ENCODE measurements at regions not wholly inside any gene's neighbourhood (a gene's known extent, or its start where the extent isn't known, plus 50 kb on each side); places are given as distances from the start of the nearest gene placed in this dataset.

GRCh38 chr16:80122115-80122514 is 418.7 kb upstream of the DYNLRB2 start:
- H3K27me3 ChIP-seq (ENCODE audit: low read length) = no peaks in the 10 kb centered on the region
- no peak overlapping the region for H3K4me3 ChIP-seq (ENCODE audit: insufficient read depth, low read length, poor library complexity, severe bottlenecking)
- no peak overlapping the region for H3K4me2 ChIP-seq (ENCODE audit: low read depth, low read length, poor library complexity, severe bottlenecking)

GRCh38 chr16:80121522-80121909 is 419.3 kb upstream of the DYNLRB2 start:
- Histone ChIP-seq H4K20me1 (ENCODE audit: low read depth, low read length) (no peaks in the 10 kb centered on the region), H3K36me3 (ENCODE audit: low read length) (no peaks in the 10 kb centered on the region), H3K79me2 (ENCODE audit: insufficient read depth, low read length) (no peaks in the 10 kb centered on the region), H3K9me3 (ENCODE audit: insufficient read depth, low read length) (no peaks in the 10 kb centered on the region), H3K27me3 (ENCODE audit: low read length) (no peaks in the 10 kb centered on the region), H3K4me3 (ENCODE audit: insufficient read depth, low read length, poor library complexity, severe bottlenecking) (no peak overlapping the region), H3K4me2 (ENCODE audit: low read depth, low read length, poor library complexity, severe bottlenecking) (no peak overlapping the region), H3K9me2 (replicated peaks; ENCODE audit: insufficient read depth, low read length) (no peaks in the 10 kb centered on the region), H3F3A (ENCODE audit: insufficient read depth) (no peaks in the 10 kb centered on the region), H2AFZ (ENCODE audit: low read depth, low read length, severe bottlenecking) (no peak overlapping the region), H3K27ac (ENCODE audit: low read depth, low read length) (no peak overlapping the region), H3K9ac (ENCODE audit: low read length) (no peak overlapping the region)
- TF ChIP-seq EZH2phosphoT487 (conservative IDR thresholded peaks at IDR 0.05; ENCODE audit: low read length) = no peak
- TF ChIP-seq CTCF (IDR thresholded peaks at IDR 0.05; ENCODE audit: insufficient read depth, low read length, poor library complexity, severe bottlenecking) = no peak

More at GRCh38 chr16:80122115-80122514, 418.7 kb upstream of the DYNLRB2 start:
- H4K20me1 ChIP-seq (ENCODE audit: low read depth, low read length) = no peaks in the 10 kb centered on the region
- no peak overlapping the region for H3K9ac ChIP-seq (ENCODE audit: low read length)
- no peaks in the 10 kb centered on the region for H3K36me3 ChIP-seq (ENCODE audit: low read length)
- H2AFZ ChIP-seq (ENCODE audit: low read depth, low read length, severe bottlenecking) = no peak overlapping the region
- no peaks in the 10 kb centered on the region for H3K9me2 ChIP-seq (replicated peaks; ENCODE audit: insufficient read depth, low read length)
- no peak for TF ChIP-seq EZH2phosphoT487 (conservative IDR thresholded peaks at IDR 0.05; ENCODE audit: low read length)
- TF ChIP-seq CTCF (IDR thresholded peaks at IDR 0.05; ENCODE audit: insufficient read depth, low read length, poor library complexity, severe bottlenecking) = no peak
- no peaks in the 10 kb centered on the region for H3F3A ChIP-seq (ENCODE audit: insufficient read depth)
- no peaks in the 10 kb centered on the region for H3K9me3 ChIP-seq (ENCODE audit: insufficient read depth, low read length)
- H3K27ac ChIP-seq (ENCODE audit: low read depth, low read length) = no peak overlapping the region
- H3K79me2 ChIP-seq (ENCODE audit: insufficient read depth, low read length) = no peaks in the 10 kb centered on the region

GRCh38 chr16:80120899-80121521 is 419.8 kb upstream of the DYNLRB2 start:
- Histone ChIP-seq H3K9ac (ENCODE audit: low read length) (no peak overlapping the region), H4K20me1 (ENCODE audit: low read depth, low read length) (no peaks in the 10 kb centered on the region), H3K27ac (ENCODE audit: low read depth, low read length) (no peak overlapping the region), H3K27me3 (ENCODE audit: low read length) (no peaks in the 10 kb centered on the region), H3K9me3 (ENCODE audit: insufficient read depth, low read length) (no peaks in the 10 kb centered on the region), H2AFZ (ENCODE audit: low read depth, low read length, severe bottlenecking) (no peak overlapping the region), H3K9me2 (replicated peaks; ENCODE audit: insufficient read depth, low read length) (no peaks in the 10 kb centered on the region), H3K36me3 (ENCODE audit: low read length) (no peaks in the 10 kb centered on the region), H3F3A (ENCODE audit: insufficient read depth) (no peaks in the 10 kb centered on the region), H3K4me2 (ENCODE audit: low read depth, low read length, poor library complexity, severe bottlenecking) (no peak overlapping the region), H3K4me3 (ENCODE audit: insufficient read depth, low read length, poor library complexity, severe bottlenecking) (no peak overlapping the region), H3K79me2 (ENCODE audit: insufficient read depth, low read length) (no peaks in the 10 kb centered on the region)
- TF ChIP-seq CTCF (IDR thresholded peaks at IDR 0.05; ENCODE audit: insufficient read depth, low read length, poor library complexity, severe bottlenecking) = no peak
- TF ChIP-seq EZH2phosphoT487 (conservative IDR thresholded peaks at IDR 0.05; ENCODE audit: low read length) = no peak

Measured in SU-DHL-6 (cell line).